NT2/D1 (cell line): ENCODE measurements at regions not wholly inside any gene's neighbourhood (a gene's known extent, or its start where the extent isn't known, plus 50 kb on each side); places are given as distances from the start of the nearest gene placed in this dataset.

Experiments
- SUZ12 ChIP-seq: IDR thresholded peaks from 2 replicates; pipeline ENCODE4 v1.6.1; 2011; ENCODE audit not compliant: insufficient read length, insufficient read depth; ENCODE audit errors: extremely low read depth
- YY1 ChIP-seq: IDR thresholded peaks from 2 replicates; pipeline ENCODE4 v1.6.1; 2011; ENCODE audit not compliant: insufficient read length, insufficient read depth
- ZNF274 ChIP-seq: IDR thresholded peaks from 2 replicates; pipeline ENCODE4 v1.6.1; 2011; ENCODE audit warnings: mild to moderate bottlenecking, low read depth, low read length

DNA sequence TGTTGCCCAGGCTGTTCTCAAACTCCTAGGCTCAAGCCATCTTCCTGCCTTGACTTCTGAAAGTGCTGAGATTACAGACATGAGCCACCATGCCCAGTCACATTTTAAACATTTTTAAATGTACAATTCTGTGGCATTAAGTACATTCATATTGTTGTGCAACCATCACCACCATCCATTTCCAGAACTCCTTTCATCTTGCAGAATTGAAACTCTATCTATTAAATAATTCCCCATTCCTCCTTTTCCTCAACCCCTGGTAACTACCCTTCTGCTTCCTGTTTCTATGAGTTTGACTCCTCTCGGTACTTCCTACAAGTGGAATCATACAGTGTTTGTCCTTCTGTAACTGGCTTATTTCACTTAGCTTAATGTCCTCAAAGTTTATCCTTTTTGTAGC lies 103.8 kb upstream of the NAA20 start:
- no peak for TF ChIP-seq YY1
- no peak for TF ChIP-seq ZNF274
- no peak for TF ChIP-seq SUZ12
